SU-DHL-6 (cell line): ENCODE measurements at regions not wholly inside any gene's neighbourhood (a gene's known extent, or its start where the extent isn't known, plus 50 kb on each side); places are given as distances from the start of the nearest gene placed in this dataset.

Source experiments
- EZH2phosphoT487 ChIP-seq: fragments of 200-600 bp; sonication (generic), shearing (Covaris generic); conservative IDR thresholded peaks from 2 replicates; pipeline ENCODE4 v1.6.1; 2018; ENCODE audit warnings: mild to moderate bottlenecking, antibody characterized with exemption, low read length, moderate library complexity, mixed read lengths
- TF ChIP-seq, protein P1 (sequence below): fragments of 200-600 bp; sonication (generic); IDR thresholded peaks from one replicate; pipeline ENCODE4 v1.5.1; 2017; ENCODE audit warnings: antibody characterized with exemption, mild to moderate bottlenecking, low read length, moderate library complexity; ENCODE audit not compliant: insufficient read depth, poor library complexity, severe bottlenecking

DNA sequence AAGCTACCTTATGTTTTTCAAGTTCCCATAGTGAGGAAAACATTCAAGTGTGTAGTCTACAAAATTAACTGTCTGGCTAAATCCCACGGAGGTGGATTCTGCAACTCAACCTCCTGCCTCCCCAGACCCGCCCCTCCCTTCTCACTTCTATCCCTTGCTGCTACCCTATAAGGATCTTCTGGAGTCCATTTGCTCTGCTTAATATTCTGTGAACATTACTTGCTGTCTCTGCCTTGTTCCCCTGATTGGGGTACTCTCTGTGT, 163.2 kb downstream of the KCNE4 start:
- TF ChIP-seq, protein P1, sequence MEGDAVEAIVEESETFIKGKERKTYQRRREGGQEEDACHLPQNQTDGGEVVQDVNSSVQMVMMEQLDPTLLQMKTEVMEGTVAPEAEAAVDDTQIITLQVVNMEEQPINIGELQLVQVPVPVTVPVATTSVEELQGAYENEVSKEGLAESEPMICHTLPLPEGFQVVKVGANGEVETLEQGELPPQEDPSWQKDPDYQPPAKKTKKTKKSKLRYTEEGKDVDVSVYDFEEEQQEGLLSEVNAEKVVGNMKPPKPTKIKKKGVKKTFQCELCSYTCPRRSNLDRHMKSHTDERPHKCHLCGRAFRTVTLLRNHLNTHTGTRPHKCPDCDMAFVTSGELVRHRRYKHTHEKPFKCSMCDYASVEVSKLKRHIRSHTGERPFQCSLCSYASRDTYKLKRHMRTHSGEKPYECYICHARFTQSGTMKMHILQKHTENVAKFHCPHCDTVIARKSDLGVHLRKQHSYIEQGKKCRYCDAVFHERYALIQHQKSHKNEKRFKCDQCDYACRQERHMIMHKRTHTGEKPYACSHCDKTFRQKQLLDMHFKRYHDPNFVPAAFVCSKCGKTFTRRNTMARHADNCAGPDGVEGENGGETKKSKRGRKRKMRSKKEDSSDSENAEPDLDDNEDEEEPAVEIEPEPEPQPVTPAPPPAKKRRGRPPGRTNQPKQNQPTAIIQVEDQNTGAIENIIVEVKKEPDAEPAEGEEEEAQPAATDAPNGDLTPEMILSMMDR = no peak
- TF ChIP-seq EZH2phosphoT487 = no peak
